Neural progenitor cell (in vitro differentiated cells): ENCODE measurements at regions not wholly inside any gene's neighbourhood (a gene's known extent, or its start where the extent isn't known, plus 50 kb on each side); places are given as distances from the start of the nearest gene placed in this dataset.
A peak's percentile ranks its signal among the peaks of the same experiment; 100 is the strongest.

Experiments
- DNase-seq: peaks from one replicate; pipeline ENCODE4 v3.0.0-alpha.2; 2016; ENCODE audit warnings: low spot score
- H2AFZ ChIP-seq: fragments of 200-600 bp; sonication (generic); replicated peaks from 2 replicates; pipeline ENCODE4 v1.6.1; 2016; ENCODE audit warnings: antibody characterized with exemption
- H3F3A ChIP-seq: fragments of 200-600 bp; sonication (generic); 2 replicates; pipeline ENCODE4 v1.6.1; 2016; ENCODE audit warnings: antibody characterized with exemption, low read depth
- H3K27ac ChIP-seq: fragments of 200-600 bp; sonication (generic); 2 replicates; pipeline ENCODE4 v1.5.1; 2016; ENCODE audit warnings: mild to moderate bottlenecking
- H3K27me3 ChIP-seq: fragments of 200-600 bp; sonication (generic); 2 replicates; pipeline ENCODE4 v1.6.1; 2016; ENCODE audit warnings: mild to moderate bottlenecking, moderate library complexity
- H3K36me3 ChIP-seq: fragments of 200-600 bp; sonication (generic); 2 replicates; pipeline ENCODE4 v1.5.1; 2016
- H3K4me1 ChIP-seq: fragments of 200-600 bp; sonication (generic); 2 replicates; pipeline ENCODE4 v1.6.1; 2016; ENCODE audit warnings: mixed run types
- H3K4me2 ChIP-seq: fragments of 200-600 bp; sonication (generic); 2 replicates; pipeline ENCODE4 v1.6.1; 2016
- H3K4me3 ChIP-seq: fragments of 200-600 bp; sonication (generic); 2 replicates; pipeline ENCODE4 v1.5.1; 2016
- H3K79me2 ChIP-seq: fragments of 200-600 bp; sonication (generic); 2 replicates; pipeline ENCODE4 v1.6.1; 2016; ENCODE audit warnings: low read depth
- H3K9ac ChIP-seq: fragments of 200-600 bp; sonication (generic); 2 replicates; pipeline ENCODE4 v1.6.1; 2016
- H3K9me3 ChIP-seq: fragments of 200-600 bp; sonication (generic); 2 replicates; pipeline ENCODE4 v1.5.1; 2016; ENCODE audit warnings: low read depth
- H4K20me1 ChIP-seq: fragments of 200-600 bp; sonication (generic); 2 replicates; pipeline ENCODE4 v1.6.1; 2016; ENCODE audit warnings: low read depth
- H3K27ac Mint-ChIP-seq: 3 replicates; pipeline ENCODE4 v1.8.0; 2021; ENCODE audit warnings: mixed read lengths
- H3K27me3 Mint-ChIP-seq: 2 replicates; pipeline ENCODE4 v1.8.0; 2022; ENCODE audit warnings: low read depth, mild to moderate bottlenecking, inconsistent platforms, moderate library complexity, mixed read lengths; ENCODE audit not compliant: insufficient read depth
- H3K36me3 Mint-ChIP-seq: 3 replicates; pipeline ENCODE4 v1.8.0; 2021; ENCODE audit warnings: mixed read lengths
- H3K4me1 Mint-ChIP-seq: 3 replicates; pipeline ENCODE4 v1.8.0; 2021; ENCODE audit warnings: mixed read lengths
- H3K4me3 Mint-ChIP-seq: 3 replicates; pipeline ENCODE4 v1.8.0; 2021; ENCODE audit warnings: mild to moderate bottlenecking, moderate library complexity, mixed read lengths
- H3K9me3 Mint-ChIP-seq: 3 replicates; pipeline ENCODE4 v1.8.0; 2020; ENCODE audit warnings: mixed read lengths
- CTCF ChIP-seq: fragments of 200-600 bp; sonication (generic); IDR thresholded peaks from 2 replicates; pipeline ENCODE4 v1.5.1; 2017; ENCODE audit warnings: antibody characterized with exemption, mild to moderate bottlenecking
- EZH2 ChIP-seq: fragments of 200-600 bp; sonication (generic); IDR thresholded peaks from 2 replicates; pipeline ENCODE4 v1.6.1; 2017; ENCODE audit warnings: antibody characterized with exemption, mild to moderate bottlenecking, moderate library complexity
- EZH2phosphoT487 ChIP-seq: fragments of 200-600 bp; sonication (generic); IDR thresholded peaks from 2 replicates; pipeline ENCODE4 v1.6.1; 2017; ENCODE audit warnings: antibody characterized with exemption

GRCh38 chr6:113709936-113710509 is 147.1 kb upstream of the MARCKS start:
- no peak overlapping the region for H3K4me3 Mint-ChIP-seq
- no peak overlapping the region for H3K4me3 ChIP-seq
- no peak overlapping the region for H3K27ac ChIP-seq
- no peaks in the 10 kb centered on the region for H3K36me3 ChIP-seq
- no peaks in the 10 kb centered on the region for H4K20me1 ChIP-seq
- no peaks in the 10 kb centered on the region for H3K79me2 ChIP-seq
- H3K27me3 Mint-ChIP-seq: peaks cover 3% of the 10 kb centered on the region
- H2AFZ ChIP-seq: no peak overlapping the region
- DNase-seq: no peak
- H3K9ac ChIP-seq: no peak overlapping the region
- H3K27ac Mint-ChIP-seq: no peak overlapping the region
- peaks cover 11% of the 10 kb centered on the region for H3K4me1 Mint-ChIP-seq
- H3K4me1 ChIP-seq: peaks cover 8% of the 10 kb centered on the region
- TF ChIP-seq EZH2phosphoT487: no peak
- no peak for TF ChIP-seq EZH2
- no peak for TF ChIP-seq CTCF
- no peaks in the 10 kb centered on the region for H3K27me3 ChIP-seq
- H3K36me3 Mint-ChIP-seq: no peaks in the 10 kb centered on the region
- H3F3A ChIP-seq: no peaks in the 10 kb centered on the region
- H3K9me3 Mint-ChIP-seq: no peaks in the 10 kb centered on the region
- H3K9me3 ChIP-seq: no peaks in the 10 kb centered on the region
- H3K4me2 ChIP-seq: no peak overlapping the region

- no peaks in the 10 kb centered on the region for H4K20me1 ChIP-seq
- H3K36me3 Mint-ChIP-seq: no peaks in the 10 kb centered on the region
- DNase-seq: no peak
These were observed 143.5 kb upstream of the MARCKS start for GRCh38 chr6:113713665-113714064.

GRCh38 chr6:113718588-113718987 is 138.6 kb upstream of the MARCKS start:
- TF ChIP-seq EZH2phosphoT487 (no peak), CTCF (no peak), EZH2 (no peak)
- Mint-ChIP-seq H3K36me3 (peaks cover 2% of the 10 kb centered on the region), H3K27me3 (peaks cover 4% of the 10 kb centered on the region), H3K9me3 (no peaks in the 10 kb centered on the region), H3K4me1 (peaks cover 3% of the 10 kb centered on the region), H3K27ac (no peak overlapping the region), H3K4me3 (no peak overlapping the region)
- Histone ChIP-seq H3K4me2 (no peak overlapping the region), H3K27me3 (no peaks in the 10 kb centered on the region), H3K4me3 (no peak overlapping the region), H3K9ac (no peak overlapping the region), H3K4me1 (no peaks in the 10 kb centered on the region), H4K20me1 (no peaks in the 10 kb centered on the region), H3K9me3 (no peaks in the 10 kb centered on the region), H3F3A (no peaks in the 10 kb centered on the region), H2AFZ (no peak overlapping the region), H3K36me3 (no peaks in the 10 kb centered on the region), H3K79me2 (no peaks in the 10 kb centered on the region), H3K27ac (no peak overlapping the region)
- no peak for DNase-seq

More at GRCh38 chr6:113713665-113714064, 143.5 kb upstream of the MARCKS start:
- H3K4me2 ChIP-seq: no peak overlapping the region
- peaks cover 5% of the 10 kb centered on the region for H3K27me3 Mint-ChIP-seq
- H3K9me3 Mint-ChIP-seq: no peaks in the 10 kb centered on the region
- H3K9ac ChIP-seq: no peak overlapping the region
- no peaks in the 10 kb centered on the region for H3K9me3 ChIP-seq
- TF ChIP-seq EZH2 (no peak), CTCF (no peak), EZH2phosphoT487 (no peak)
- no peak overlapping the region for H3K27ac Mint-ChIP-seq
- H3K4me1 Mint-ChIP-seq: peaks cover 8% of the 10 kb centered on the region
- no peak overlapping the region for H3K4me3 ChIP-seq
- no peaks in the 10 kb centered on the region for H3K79me2 ChIP-seq
- no peaks in the 10 kb centered on the region for H3K36me3 ChIP-seq
- H3K4me3 Mint-ChIP-seq: no peak overlapping the region
- no peaks in the 10 kb centered on the region for H3K27me3 ChIP-seq
- H3K27ac ChIP-seq: no peak overlapping the region
- peak overlapping the region; percentile 24 for H2AFZ ChIP-seq
- no peaks in the 10 kb centered on the region for H3K4me1 ChIP-seq
- no peaks in the 10 kb centered on the region for H3F3A ChIP-seq
